ENCODE measurements at regions not wholly inside any gene's neighbourhood (a gene's known extent, or its start where the extent isn't known, plus 50 kb on each side); places are given as distances from the start of the nearest gene placed in this dataset.

DNA sequence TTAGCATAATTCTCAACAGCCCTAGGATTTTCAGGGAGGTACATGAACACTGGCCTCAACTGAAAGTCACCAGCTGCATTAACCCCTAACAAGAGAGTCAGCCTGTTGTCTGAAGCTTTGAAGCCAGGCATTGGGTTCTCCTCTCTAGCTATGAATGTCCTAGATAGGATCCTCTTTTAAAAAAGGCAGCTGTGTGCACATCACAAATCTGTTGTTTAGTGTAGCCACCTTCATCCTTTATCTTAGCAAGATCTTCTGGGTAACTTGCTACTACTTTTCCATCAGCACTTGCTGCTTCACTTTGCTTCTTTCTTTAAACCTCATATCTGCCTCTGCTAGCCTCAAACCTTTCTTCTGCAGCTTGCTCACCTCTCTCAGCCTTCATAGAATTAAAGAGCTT, 1692.1 kb downstream of the EFNB2 start:
- TF ChIP-seq, protein P1, sequence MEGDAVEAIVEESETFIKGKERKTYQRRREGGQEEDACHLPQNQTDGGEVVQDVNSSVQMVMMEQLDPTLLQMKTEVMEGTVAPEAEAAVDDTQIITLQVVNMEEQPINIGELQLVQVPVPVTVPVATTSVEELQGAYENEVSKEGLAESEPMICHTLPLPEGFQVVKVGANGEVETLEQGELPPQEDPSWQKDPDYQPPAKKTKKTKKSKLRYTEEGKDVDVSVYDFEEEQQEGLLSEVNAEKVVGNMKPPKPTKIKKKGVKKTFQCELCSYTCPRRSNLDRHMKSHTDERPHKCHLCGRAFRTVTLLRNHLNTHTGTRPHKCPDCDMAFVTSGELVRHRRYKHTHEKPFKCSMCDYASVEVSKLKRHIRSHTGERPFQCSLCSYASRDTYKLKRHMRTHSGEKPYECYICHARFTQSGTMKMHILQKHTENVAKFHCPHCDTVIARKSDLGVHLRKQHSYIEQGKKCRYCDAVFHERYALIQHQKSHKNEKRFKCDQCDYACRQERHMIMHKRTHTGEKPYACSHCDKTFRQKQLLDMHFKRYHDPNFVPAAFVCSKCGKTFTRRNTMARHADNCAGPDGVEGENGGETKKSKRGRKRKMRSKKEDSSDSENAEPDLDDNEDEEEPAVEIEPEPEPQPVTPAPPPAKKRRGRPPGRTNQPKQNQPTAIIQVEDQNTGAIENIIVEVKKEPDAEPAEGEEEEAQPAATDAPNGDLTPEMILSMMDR (conservative IDR thresholded peaks at IDR 0.05; ENCODE audit: control insufficient read depth, insufficient read depth, low read depth, low read length): no peak
- no peak for DNase-seq (ENCODE audit: low read depth)
- H3K4me3 ChIP-seq (ENCODE audit: control insufficient read depth, low read depth, low read length): no peak overlapping the region

DNA sequence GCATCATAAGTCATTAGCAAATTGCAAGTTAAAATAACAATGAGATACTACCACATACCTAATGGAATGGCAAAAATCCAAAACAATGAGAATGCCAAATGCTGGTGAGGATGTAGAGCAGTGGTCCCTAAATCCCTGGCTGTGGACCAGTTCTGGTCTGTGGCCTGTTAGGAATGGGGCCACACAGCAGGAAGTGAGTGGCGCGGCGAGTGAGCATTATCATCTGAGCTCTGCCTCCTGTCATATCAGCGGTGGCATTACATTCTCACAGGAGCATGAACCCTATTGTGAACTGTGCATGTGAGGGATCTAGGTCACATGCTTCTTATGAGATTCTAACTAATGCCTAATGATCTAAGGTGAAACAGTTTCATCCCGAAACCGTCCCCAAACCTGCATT, 1694.4 kb downstream of the EFNB2 start:
- TF ChIP-seq, protein P1 (conservative IDR thresholded peaks at IDR 0.05; ENCODE audit: control insufficient read depth, insufficient read depth, low read depth, low read length): no peak
- H3K4me3 ChIP-seq (ENCODE audit: control insufficient read depth, low read depth, low read length): no peak overlapping the region
- no peak for DNase-seq (ENCODE audit: low read depth)

DNA sequence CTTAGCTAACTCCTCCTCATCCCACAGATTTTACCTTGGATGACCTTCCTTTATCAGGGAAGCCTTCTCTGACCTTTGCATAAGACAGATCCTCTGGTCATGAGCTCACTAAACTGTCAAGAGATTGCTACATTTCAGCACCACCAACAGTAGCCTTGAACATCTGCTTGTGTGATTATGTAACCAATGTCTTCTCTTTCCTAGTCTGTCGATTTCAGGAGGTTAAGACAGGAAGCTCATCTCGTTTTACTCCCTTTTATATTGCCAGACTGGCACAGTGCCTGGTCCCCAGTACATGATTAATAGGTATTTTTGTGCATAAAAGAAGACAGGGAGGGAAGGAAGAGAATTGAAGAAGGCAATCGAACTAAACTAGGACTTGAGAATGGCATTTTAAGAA, 1697.7 kb downstream of the EFNB2 start:
- no peak for DNase-seq (ENCODE audit: low read depth)
- no peak overlapping the region for H3K4me3 ChIP-seq (ENCODE audit: control insufficient read depth, low read depth, low read length)
- TF ChIP-seq, protein P1 (conservative IDR thresholded peaks at IDR 0.05; ENCODE audit: control insufficient read depth, insufficient read depth, low read depth, low read length): no peak

DNA sequence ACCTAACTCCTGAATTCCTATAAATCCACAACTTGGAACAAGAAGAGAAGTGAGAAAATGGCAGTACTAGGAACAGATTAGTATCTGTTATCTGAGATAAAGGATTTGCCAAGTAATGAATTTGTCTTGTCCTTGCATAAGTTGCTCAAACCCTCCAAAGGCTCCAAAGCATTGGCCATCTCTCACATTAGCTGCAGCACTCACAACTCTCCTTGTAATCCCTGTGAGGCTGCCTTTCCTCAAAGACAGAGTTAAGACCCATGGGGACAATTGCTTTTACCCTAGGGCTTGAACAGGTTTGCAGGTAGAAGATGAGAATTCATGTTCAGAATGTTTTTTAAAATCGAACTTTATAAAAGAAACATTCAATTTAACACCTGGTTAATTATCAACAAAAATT, 1702.2 kb downstream of the EFNB2 start:
- TF ChIP-seq, protein P1 (conservative IDR thresholded peaks at IDR 0.05; ENCODE audit: control insufficient read depth, insufficient read depth, low read depth, low read length): no peak

DNA sequence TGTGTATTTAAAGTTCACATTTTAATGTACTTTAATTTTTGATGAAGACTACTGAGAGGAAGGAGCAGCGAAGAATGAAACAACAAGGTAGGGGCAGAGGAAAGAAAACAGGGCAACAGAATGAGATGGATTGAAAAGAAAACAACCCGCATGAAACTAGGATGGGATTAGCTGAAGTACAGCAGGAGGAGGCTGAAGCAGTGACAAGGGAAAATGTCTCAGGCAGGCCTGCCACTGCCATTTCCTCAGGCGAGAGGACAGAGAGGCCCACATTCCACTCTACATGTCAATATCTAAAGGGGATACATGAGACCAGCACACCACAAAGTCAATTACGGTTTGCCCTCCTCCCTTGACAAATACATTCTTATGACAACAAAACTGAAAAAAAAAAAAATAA, 1703.2 kb downstream of the EFNB2 start:
- no peak overlapping the region for H3K4me3 ChIP-seq (ENCODE audit: control insufficient read depth, low read depth, low read length)
- no peak for DNase-seq (ENCODE audit: low read depth)
- TF ChIP-seq, protein P1 (conservative IDR thresholded peaks at IDR 0.05; ENCODE audit: control insufficient read depth, insufficient read depth, low read depth, low read length): no peak

More for the DNA sequence above, 1702.2 kb downstream of the EFNB2 start:
- DNase-seq (ENCODE audit: low read depth): no peak
- H3K4me3 ChIP-seq (ENCODE audit: control insufficient read depth, low read depth, low read length): no peak overlapping the region

DNA sequence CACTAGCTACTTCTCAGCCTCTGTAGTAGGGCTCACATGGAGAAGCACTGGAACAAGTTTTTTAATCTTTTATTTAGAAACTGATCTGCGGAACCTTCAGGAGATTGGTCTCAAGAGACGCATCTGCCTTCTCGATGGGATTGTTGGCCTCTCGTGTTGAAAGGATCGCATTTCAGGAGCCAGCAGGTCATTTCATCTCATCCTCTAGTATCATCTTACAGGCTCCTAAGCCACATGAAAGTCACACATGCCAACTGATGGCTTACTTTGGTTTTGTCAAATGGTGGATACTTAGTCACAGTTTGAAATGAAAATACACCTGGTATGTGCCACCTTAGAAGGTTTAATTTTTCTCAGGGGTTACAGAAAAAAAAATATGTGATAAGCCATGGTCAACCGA, 1703.6 kb downstream of the EFNB2 start:
- no peak for DNase-seq (ENCODE audit: low read depth)
- TF ChIP-seq, protein P1 (conservative IDR thresholded peaks at IDR 0.05; ENCODE audit: control insufficient read depth, insufficient read depth, low read depth, low read length): no peak
- no peak overlapping the region for H3K4me3 ChIP-seq (ENCODE audit: control insufficient read depth, low read depth, low read length)

DNA sequence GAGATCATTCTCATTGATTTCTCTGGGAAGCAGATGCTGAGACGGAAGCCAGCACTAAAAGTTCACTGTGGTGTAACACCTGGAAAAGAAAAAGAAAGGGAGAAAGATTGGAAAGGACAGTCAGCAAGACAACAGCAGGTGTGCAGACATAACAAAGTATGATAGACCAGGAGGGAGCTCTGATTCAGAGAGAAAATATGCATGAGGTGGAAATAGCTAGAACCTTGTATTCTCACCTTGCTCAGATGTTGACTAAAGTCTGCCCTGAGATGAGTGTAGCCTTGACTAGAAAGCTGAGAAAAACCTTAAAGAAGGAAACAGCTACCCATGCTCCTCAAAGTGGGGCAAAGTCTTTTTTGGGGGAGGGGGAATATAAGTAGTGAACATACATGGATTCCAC, 1711.8 kb downstream of the EFNB2 start:
- TF ChIP-seq, protein P1 (conservative IDR thresholded peaks at IDR 0.05; ENCODE audit: control insufficient read depth, insufficient read depth, low read depth, low read length): no peak
- H3K4me3 ChIP-seq (ENCODE audit: control insufficient read depth, low read depth, low read length): no peak overlapping the region
- no peak for DNase-seq (ENCODE audit: low read depth)
